Suprapubic skin (tissue), 4 donors: ENCODE measurements at regions not wholly inside any gene's neighbourhood (a gene's known extent, or its start where the extent isn't known, plus 50 kb on each side); places are given as distances from the start of the nearest gene placed in this dataset.

Source experiments
- CTCF ChIP-seq, 2 donors: fragments of 200-600 bp in 1 of 2; fragments of 450-650 bp in 1 of 2; sonication (generic) in 1 of 2; IDR thresholded peaks; one replicate each; pipeline ENCODE4 v1.5.1; 2016 to 2019; ENCODE audit warnings: antibody characterized with exemption in 2 of 2, mild to moderate bottlenecking in 1 of 2, moderate library complexity in 1 of 2
- POLR2A ChIP-seq, 2 donors: fragments of 450-650 bp; IDR thresholded peaks; one replicate each; pipeline ENCODE4 v1.6.1; 2017; ENCODE audit warnings: antibody characterized with exemption in 2 of 2, mild to moderate bottlenecking in 2 of 2, moderate library complexity in 2 of 2
- POLR2AphosphoS5 ChIP-seq, 3 donors: sonication (generic); formaldehyde crosslinking; IDR thresholded peaks; one replicate each; pipeline ENCODE4 v1.6.1; 2017; ENCODE audit warnings: antibody characterized with exemption in 3 of 3

- TF ChIP-seq CTCF (IDR thresholded peaks at IDR 0.05) (no peak), POLR2A (IDR thresholded peaks at IDR 0.05) (no peak), POLR2AphosphoS5 (IDR thresholded peaks at IDR 0.05) (no peak)
Measured at GRCh38 chr17:13827118-13827517, 225.4 kb upstream of the HS3ST3A1 start.
